NCI-H748 (cell line): ENCODE measurements at regions not wholly inside any gene's neighbourhood (a gene's known extent, or its start where the extent isn't known, plus 50 kb on each side); places are given as distances from the start of the nearest gene placed in this dataset.

Experiments
- DNase-seq: peaks from one replicate; lab custom pipeline; 2025; ENCODE audit not compliant: unreplicated experiment; lab: John Stamatoyannopoulos, UW

DNA sequence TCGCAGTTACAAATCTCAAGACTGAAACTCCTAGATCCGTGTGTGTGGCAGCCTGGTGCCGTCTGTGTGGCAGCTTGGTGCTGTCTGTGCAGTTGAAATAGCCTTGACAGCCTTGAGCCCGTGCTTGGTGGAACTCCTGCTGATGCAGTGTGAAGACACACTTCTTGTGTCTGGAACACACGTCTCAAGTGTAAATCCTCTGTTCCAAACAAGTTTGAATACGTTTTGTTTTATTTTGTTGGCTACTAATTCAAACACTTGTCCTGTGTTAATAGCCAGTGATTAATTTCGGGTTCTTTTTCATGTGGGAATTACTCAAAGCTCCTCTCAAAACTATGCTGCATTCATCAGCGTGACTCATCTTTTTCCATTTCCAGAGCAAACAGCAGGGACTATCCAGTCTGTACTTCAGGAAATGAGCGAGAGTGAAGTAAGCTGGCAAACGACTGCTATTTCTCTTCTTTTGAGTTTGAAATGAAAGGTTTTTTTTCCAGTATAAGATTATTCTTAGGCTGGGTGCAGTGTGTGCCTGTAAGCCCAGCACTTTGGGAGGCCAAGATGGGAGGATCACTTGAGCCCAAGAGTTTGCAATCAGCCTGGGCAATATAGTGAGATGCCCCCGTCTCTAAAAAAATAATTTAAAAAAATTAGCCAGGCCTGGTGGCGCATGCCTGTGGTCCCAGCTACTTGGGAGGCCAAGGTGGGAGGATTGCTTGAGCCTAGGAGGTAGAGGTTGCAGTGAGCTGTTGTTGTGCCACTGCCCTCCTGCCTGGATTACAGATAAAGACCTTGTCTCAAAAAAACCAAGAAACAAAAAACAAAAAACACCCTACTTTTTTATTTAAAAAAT, 152.9 kb downstream of the SPP2 start:
- DNase-seq: no peak

DNA sequence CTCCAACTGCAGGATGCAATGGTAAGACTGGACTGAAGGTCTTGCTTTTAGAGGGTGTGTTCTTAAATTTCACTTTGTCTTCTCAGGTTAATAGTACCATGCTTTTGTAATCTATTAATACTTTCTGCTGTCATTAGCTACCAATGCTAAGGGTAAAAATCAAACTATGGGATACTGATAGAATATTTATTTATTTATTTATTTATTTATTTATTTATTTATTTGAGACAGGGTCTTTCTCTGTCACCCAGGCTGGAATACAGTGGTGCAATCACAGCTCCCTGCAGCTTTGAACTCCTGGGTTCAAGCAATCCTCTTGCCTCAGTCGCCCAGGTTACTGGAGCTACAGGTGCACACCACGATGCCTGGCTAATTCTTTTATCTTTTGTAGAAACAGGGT, 152.1 kb downstream of the SPP2 start:
- no peak for DNase-seq

DNA sequence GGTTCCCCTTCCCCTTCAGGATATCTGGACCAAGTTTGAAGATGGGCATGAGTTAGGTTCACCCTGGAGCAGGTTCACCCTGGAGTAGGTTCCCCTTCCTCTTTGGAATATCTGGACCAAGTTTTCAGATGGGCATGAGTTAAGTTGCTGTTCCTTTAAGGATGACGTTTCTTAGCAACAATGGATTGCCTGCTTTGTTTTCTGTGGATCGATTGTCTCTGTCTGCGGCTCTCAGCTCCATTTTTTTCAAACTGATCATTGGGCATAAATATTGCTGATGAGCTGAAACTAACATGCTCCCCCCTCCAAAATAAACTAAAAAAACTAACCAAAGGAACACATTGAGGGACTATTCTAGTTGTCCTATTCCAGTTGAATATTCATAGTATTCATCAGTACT, 149.5 kb downstream of the SPP2 start:
- peak; percentile 24 for DNase-seq

DNA sequence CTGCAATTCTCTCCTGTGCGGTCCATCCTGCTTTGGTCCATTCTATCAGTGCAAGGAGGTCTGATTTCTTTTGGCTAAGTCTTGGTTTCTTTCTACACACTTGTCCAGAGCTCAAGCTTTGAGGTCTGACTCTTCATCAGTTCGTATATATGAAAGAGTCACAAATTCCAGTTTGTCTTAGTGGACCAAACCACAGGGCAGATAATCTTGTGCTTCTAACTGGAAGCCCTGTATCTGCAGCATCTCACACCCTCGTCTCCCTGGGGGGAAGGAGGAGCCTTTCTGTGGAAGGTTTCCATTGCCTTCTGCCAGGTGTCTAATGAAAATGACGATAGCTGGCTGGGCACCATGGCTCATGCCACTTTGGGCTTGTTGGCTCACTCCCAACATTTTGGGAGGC, 148.5 kb downstream of the SPP2 start:
- DNase-seq: no peak

DNA sequence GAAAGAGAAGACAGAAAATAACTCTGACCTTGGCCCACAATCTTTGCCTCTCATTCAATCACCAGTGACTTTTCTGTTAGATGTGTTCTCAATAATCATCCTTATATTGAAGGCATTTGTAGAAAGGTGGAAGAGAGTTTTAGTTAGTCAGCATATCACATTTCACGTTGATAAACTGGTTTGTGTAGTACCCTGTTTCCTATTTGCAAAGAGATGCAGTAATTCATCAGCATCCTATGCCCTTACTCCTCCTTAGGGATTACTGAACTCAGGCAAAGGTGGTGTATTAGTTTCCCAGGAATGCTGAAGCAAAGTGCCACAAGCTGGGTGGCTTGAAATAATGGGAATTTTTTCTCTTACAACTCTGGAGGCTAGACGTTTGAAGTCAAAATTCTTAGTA, 145.0 kb downstream of the SPP2 start:
- DNase-seq: no peak

DNA sequence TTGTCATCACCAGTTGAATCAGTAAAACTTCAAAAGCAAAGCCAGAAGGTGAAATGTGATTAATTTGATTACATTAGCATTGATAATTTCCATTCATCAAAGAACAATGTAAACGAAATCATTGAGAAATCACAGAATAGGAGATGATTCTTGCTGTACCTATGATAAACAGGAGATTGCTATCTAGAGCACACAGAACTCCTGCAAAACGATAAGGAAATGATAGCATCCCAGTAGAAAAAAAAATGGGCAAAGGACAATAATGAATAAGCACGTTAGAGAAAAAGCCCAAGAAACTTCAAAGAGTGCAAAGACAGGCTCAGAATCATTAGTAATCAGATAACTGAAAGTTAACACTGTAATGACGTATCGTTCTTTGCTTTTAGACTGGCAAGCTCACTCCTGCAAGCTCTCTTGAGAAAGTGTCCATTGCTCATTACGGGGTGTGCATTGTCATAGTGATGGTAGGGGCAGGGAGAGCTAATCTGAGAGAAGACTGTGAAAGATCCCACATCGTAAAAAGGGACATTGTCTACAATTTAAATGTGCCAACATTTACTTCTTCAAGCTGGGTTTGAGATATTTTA, 143.6 kb downstream of the SPP2 start:
- no peak for DNase-seq

DNA sequence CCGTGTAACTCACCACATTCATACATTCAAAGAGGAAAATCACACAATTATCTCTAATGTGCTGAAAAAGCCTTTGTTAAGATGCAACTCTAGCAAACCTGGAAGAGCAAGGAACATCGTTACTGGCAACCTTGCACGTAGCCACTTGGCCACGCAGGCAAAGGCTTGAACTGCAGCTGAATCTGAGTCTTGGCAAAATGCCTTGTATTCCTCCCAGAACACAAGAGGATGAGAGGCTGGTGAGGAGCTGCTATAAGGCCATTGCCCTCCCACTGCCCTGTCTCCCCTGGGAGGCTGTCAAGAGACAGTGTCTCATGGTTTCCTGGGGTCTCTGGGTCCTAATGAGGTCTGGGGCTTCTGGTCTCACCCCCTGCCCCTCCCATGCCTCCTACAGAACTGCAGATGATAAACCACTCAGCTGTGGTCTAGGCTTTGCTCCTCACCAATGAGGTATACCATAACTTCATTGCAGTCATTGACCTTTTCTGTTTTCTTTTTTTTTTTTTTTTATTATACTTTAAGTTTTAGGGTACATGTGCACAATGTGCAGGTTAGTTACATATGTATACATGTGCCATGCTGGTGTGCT, 141.4 kb downstream of the SPP2 start:
- peak; percentile 67 for DNase-seq

DNA sequence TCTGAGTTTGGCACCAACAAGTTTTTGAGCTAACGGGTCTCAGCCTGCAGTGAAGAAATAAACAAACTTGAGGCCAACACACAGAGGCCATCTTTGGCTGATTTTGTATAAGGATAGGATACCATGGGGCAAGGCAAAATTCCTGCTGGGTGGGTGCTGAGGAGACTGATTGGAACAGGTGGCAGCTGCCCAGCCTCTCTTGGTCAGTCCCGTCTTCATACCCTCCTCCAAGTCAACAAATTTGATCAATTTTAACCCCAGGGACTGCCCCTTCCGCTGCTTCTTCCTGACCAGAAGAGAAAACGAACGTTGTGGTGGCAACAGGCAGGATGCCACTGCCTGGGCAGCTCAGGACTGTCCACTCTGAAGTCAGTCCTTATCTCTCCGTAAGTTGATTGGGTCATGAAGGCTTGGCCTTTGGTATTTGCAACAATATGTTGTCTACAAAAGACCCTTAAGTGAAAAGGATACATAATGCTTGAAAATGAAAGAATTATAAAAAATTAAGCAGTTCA, 139.3 kb downstream of the SPP2 start:
- DNase-seq: no peak

DNA sequence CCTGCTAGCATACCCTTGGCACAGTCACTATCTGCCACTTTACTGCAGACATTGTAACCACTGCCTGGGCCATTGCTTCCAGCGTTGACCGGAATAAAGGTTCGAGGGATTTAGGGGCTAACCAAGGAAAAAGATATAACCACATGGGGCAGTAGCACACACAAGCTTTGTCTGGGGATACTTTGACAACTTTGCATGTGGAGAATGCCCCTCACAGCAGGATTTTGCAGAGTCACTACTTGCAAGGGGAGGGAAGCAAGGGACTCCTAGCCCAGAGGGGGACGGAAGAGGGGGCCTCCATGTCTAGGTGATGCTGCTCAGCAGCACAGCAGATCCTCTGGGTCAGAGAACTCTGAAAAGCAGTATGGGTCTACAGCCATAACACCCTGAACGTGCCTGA, 138.7 kb downstream of the SPP2 start:
- DNase-seq: no peak

DNA sequence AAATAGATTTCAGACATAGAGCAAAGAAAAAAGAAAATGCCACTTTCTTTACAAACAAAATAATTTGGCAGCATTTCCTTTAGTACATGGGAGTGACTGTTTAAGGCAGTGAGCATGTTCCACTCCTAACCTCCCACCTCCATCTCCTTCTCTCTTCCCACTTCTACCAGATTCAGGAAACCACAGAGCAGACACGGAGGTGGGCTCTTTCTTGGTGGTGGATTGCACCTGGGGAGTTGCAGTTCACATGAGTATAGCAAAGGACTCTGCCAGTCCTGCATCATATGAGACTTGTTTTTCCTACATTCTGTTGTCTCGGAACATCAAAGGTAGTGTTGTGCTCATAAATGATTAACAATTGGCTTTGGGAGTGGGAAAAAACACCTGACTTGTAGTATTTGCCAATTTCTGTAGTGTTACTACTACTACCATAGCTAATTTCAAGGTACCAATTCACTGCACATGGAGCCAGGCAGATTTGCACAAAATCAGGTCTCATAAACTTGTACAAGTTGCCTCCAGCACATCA, 137.2 kb downstream of the SPP2 start:
- no peak for DNase-seq

DNA sequence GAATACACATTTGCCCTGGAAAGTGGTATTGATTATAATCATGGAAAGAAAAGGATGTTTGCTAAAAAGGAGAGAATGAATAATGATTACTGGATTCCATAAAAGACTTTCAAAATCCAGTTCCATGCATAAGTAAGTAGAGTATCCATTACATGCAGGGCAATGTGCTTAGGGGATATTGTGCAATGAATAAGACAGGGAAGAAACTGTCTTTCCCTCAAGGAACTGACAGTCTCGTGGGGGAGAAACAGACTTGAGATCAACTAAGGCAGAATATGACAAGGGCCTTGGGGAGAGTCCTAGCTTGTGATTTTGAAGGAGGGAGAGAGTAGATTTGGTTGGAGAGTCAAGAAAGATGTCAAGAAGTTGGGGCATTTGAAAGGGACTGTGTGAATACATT, 130.6 kb downstream of the SPP2 start:
- no peak for DNase-seq

DNA sequence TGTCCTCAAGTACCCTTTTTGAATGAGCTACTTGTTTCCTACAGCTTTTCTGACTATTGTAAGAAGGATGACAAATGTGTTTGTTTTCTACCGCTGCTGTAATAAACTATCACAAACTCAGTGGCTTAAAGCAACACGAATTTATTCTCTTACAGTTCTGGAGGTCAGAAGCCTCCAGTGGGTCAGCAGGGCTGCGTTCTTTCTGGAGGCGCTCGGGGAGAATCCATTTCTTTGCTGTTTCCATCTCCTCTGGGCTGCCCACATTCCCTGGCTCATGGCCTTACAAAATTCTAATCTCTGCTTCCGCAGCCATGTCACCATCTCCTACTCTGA, 128.5 kb downstream of the SPP2 start:
- DNase-seq: no peak

DNA sequence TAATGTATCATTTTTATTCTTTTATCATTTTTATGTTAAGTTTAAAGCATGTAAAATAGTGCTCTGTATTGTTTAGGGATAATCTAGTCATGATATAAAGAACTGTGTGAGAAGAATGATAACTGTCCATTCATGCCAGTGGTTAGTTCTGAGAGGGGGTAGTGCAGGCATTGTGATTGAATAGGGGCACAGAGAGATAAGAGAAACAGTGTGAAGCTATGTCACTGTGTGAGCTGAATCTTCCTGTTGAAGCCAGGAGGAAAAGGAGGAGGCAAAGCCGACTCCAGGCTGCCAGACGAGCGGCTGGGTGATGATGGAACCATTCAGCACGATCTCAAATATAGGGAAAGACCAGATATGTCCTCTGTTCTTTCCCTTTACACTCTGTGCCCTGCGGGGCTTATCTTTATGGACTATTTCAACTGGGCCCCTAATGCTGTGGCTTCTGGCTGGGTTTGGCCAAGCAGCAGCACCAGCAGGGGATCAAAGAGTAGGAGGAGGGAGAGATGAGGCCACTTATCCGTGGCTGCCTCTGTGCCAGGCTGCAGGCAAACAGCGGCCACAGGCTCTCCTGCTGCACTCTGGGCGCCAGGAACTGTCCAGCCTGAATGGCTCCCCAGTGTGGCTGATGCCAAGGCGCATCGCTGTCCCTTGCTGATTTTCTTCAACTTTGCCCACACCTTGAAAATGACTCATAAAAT, 128.0 kb downstream of the SPP2 start:
- peak; percentile 33 for DNase-seq

DNA sequence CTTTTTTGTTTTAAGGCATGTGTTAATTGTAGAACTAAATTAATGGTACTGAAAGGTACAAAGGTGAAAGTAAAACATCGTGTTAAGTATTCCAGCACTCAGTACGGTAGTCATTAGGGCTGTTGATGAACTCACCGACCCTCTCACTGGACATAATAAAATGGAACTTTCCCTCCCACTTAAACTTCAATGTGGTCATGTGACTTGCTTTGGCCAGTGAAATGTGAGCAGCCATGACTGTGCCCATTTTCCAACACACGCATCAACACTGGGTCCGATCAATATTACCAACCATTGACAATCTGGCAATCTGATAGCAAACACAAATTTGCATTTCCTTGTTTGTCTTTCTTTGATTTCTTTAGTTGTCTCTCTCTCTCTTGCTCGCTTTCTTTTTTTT, 125.1 kb downstream of the SPP2 start:
- no peak for DNase-seq

DNA sequence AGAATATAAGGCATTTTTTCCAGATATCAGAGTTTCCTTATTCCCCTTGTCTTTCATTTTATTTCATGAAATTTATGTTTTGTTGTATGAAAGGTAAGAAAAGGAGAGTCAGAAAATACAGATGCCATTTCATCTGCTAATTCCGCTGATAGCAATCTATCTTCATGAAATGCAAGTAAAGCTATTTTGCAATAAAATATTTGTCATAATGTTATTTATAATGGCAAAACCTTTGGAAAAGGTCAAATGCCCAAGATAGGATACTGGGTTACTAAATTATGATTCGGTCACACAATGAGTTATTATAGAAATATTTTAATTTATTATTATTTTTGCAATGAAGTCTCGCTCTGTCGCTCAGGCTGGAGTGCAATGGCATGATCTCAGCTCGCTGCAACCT, 124.2 kb downstream of the SPP2 start:
- no peak for DNase-seq

DNA sequence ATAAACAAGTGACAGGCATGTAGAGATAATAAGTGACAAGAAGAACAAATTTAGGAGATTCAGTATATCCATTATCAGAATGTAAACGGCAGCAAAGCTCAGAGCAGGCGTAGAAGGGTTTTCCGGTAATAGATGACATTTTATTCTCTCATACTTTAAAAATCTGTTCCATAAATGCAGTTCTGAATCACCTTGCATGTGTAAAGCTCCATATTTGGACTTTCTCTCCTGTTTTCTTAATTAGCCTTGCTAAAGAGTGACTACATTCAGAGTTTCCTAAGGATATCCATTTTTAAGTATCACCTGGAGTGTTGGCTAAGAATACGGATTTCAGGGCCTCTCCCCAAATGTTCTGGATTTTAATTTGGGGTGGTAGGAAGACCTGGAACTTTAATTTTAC, 122.0 kb downstream of the SPP2 start:
- no peak for DNase-seq

DNA sequence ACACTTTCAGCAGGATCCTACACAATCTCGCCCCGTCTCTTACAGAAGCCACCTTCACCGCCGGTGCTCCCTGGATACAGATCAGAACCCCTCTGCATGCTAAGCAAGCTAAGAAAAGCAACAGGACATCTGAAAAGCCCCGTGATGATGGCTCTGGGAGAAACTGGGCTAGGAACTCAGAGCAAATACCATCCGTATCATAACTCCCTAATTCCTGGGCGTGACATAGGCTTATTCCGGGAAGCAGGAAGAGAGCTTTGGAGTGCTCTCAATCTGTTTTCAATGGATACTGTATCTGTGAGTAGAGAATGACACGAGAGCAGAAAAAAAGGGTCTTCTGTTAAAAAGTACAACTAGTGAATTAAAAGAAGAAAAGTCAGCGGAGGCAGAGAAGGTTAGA, 121.6 kb downstream of the SPP2 start:
- no peak for DNase-seq

DNA sequence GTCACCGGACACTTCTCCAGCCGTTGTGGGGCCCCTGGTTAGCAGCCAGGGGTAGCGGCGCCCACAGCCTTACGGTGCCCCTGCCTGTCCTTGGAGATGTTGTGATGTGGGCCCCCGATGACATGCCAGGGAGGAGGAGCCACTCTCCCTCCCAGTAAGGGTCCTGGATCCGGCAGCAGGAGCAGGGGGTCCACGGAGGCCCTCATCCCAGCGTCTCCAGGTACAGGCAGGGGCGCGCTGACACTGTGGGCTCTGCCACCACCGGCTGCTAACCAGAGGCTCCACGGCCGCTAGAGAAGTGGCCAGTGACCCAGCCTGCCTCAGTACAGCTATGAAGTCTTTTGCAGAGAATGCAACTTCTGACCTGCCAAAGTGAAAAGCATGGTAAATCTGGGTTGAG, 121.2 kb downstream of the SPP2 start:
- no peak for DNase-seq

DNA sequence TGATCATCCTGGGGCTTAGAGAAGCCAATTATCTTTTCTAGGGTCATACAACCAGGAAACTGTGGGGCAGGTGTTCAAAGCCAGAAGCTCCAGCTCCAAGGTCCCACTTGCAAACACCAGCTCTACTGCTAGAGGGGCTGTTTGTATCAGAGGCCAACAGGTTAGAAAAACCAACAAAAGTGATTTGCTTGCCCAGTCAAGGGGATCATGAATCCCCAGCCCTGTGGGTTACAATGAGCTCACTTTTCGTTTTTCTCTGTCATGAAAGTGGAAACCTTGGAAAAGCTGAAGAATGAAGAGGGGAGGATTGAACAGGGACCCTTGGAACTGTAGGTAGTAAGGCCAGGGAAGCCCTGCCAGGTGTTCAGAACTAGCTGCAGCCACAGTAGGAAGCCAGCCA, 119.2 kb downstream of the SPP2 start:
- no peak for DNase-seq

DNA sequence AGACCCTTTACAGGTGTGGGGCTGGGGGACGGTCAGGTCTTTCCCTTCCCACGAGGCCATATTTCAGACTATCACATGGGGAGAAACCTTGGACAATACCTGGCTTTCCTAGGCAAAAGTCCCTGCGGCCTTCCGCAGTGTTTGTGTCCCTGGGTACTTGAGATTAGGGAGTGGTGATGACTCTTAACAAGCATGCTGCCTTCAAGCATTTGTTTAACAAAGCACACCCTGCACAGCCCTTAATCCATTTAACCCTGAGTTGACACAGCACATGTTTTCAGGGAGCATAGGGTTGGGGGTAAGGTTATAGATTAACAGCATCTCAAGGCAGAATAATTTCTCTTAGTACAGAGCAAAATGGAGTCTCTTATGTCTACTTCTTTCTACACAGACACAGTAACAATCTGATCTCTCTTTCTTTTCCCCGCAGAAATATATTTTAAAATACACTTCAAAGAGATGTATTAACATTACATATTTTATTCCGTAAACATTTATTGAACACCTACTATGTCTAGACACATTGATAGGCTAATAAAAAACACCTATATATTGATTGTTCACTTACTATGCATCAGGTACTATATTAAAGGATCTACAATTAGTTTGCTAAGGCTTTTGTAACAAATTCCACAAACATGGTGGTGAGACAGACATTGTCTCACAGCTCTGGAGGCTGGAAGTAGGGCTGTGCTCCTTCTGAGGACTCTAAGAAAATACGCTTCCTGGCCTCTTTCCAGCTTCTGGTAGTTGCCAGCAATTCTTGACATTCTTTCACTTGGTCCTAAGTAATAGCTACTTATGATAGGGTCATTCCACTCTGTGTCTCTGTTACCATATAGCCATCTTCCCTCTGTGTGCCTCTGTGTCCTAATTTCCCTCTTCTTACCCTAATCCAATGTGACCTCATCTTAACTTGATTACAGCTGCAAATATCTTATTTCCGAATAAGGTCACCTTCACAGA, 118.4 kb downstream of the SPP2 start:
- peak; percentile 52 for DNase-seq
